ENCODE measurements at regions not wholly inside any gene's neighbourhood (a gene's known extent, or its start where the extent isn't known, plus 50 kb on each side); places are given as distances from the start of the nearest gene placed in this dataset.

DNA sequence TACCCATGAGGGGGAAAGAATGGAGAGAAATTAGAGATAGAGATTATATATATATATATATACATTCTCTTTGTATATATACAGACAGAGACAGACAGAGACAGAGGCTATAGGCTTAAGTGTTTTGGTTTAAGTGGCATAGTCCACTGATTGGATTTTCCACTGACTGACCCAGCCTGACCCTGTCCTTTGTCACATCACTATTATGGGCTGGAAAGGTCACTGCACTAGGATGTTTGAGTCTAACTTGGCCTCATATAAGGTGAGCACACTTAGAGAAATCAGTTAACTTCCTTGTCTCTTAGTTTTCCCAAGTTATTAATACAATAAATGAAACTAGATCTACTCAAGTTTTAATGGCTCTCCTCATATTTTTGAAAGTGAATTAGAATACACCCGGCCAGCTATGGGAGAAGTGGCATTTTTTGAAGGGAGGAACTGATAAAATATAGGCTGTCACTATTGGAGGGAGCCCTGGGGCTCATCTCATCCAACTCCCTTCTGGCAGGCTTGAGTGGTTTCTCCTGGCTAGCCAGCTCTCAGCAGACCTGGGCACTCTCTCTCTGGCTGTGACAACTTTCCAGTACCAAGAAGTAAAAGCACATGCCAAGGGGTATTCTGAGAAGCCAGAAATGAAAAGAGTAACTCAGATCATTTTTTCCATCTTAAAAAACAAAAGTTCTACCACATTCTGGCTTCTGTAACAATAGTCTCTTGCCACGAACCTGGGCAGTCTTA, 455.6 kb upstream of the ANKRD30A start:
- Histone ChIP-seq H3K79me2 (ENCODE audit: control insufficient read depth, insufficient read depth, low read length) (no peaks in the 10 kb centered on the region), H2AFZ (ENCODE audit: insufficient read depth, low read depth, low read length, poor library complexity, severe bottlenecking) (no peak overlapping the region), H3K4me1 (ENCODE audit: control insufficient read depth in 2 of 2, insufficient read depth in 2 of 2, low read length in 2 of 2) (no peaks in the 10 kb centered on the region), H3K27me3 (replicated peaks in 1 of 4; ENCODE audit: control extremely low read depth in 1 of 4, control insufficient read depth in 3 of 4, insufficient read depth in 4 of 4, low read length in 3 of 4) (no peaks in the 10 kb centered on the region), H3K9me3 (ENCODE audit: control extremely low read depth in 1 of 3, control insufficient read depth in 2 of 3, insufficient read depth in 1 of 3, low read length in 2 of 3) (no peaks in the 10 kb centered on the region), H3K36me3 (replicated peaks in 1 of 2; ENCODE audit: control extremely low read depth in 1 of 2, control insufficient read depth in 1 of 2, extremely low read depth in 1 of 2, insufficient read depth in 2 of 2, low read length in 1 of 2) (no peaks in the 10 kb centered on the region), H4K20me1 (ENCODE audit: control insufficient read depth, insufficient read depth, low read length, poor library complexity, severe bottlenecking) (no peaks in the 10 kb centered on the region), H3K27ac (ENCODE audit: low read length in 2 of 2) (no peak overlapping the region), H3K9ac (ENCODE audit: low read length) (no peak overlapping the region), H3K4me3 (ENCODE audit: control extremely low read depth in 1 of 5, extremely low read depth in 1 of 5, insufficient read depth in 1 of 5, low read depth in 2 of 5, low read length in 4 of 5) (no peak overlapping the region), H3K4me2 (replicated peaks; ENCODE audit: low read depth, low read length, poor library complexity, severe bottlenecking) (no peak overlapping the region)
- ChIA-PET POLR2A (no interaction called here), CTCF (no interaction called here)
- intact Hi-C loops (cut with micrococcal nuclease): no loop called here
- ATAC-seq (ENCODE audit: low read depth): no peak
- Mint-ChIP-seq H3K27me3 (no peaks in the 10 kb centered on the region), H3K4me1 (no peaks in the 10 kb centered on the region), H3K9me3 (ENCODE audit: insufficient read depth) (no peaks in the 10 kb centered on the region), H3K4me3 (no peak overlapping the region), H3K27ac (no peak overlapping the region)
- no peak for TF ChIP-seq EZH2 (IDR thresholded peaks at IDR 0.05; ENCODE audit: borderline replicate concordance, insufficient read depth, low read depth, low read length, poor library complexity, severe bottlenecking)
- TF ChIP-seq, protein P1, sequence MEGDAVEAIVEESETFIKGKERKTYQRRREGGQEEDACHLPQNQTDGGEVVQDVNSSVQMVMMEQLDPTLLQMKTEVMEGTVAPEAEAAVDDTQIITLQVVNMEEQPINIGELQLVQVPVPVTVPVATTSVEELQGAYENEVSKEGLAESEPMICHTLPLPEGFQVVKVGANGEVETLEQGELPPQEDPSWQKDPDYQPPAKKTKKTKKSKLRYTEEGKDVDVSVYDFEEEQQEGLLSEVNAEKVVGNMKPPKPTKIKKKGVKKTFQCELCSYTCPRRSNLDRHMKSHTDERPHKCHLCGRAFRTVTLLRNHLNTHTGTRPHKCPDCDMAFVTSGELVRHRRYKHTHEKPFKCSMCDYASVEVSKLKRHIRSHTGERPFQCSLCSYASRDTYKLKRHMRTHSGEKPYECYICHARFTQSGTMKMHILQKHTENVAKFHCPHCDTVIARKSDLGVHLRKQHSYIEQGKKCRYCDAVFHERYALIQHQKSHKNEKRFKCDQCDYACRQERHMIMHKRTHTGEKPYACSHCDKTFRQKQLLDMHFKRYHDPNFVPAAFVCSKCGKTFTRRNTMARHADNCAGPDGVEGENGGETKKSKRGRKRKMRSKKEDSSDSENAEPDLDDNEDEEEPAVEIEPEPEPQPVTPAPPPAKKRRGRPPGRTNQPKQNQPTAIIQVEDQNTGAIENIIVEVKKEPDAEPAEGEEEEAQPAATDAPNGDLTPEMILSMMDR (IDR thresholded peaks at IDR 0.05): no peak
- 57% methylated on average over 1 of the region's 2 CpGs for WGBS (ENCODE audit: insufficient coverage)
- no peak for DNase-seq

DNA sequence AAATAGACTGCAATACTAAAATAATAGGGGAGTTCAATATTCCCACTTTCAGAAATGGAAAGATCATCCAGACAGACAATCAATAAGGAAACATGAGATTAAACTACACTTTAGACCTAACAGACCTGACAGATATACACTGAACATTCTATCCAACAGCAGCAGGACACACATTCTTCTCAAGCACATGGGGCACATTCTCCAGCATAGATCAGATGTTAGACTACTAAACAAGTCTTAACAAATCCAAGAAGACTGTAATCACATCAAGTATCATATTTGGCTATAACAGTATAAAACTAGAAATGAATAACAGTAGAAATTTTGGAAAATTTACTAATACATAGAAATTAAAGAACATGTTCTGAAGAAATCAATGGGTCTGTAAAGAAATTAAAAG, 458.9 kb upstream of the ANKRD30A start:
- H3K27me3 Mint-ChIP-seq: no peaks in the 10 kb centered on the region
- no peaks in the 10 kb centered on the region for H3K9me3 Mint-ChIP-seq (ENCODE audit: insufficient read depth)
- Histone ChIP-seq H3K36me3 (replicated peaks in 1 of 2; ENCODE audit: control extremely low read depth in 1 of 2, control insufficient read depth in 1 of 2, extremely low read depth in 1 of 2, insufficient read depth in 2 of 2, low read length in 1 of 2) (no peaks in the 10 kb centered on the region), H3K9ac (ENCODE audit: low read length) (no peak overlapping the region), H3K27ac (ENCODE audit: low read length in 2 of 2) (no peak overlapping the region), H3K9me3 (ENCODE audit: control extremely low read depth in 1 of 3, control insufficient read depth in 2 of 3, insufficient read depth in 1 of 3, low read length in 2 of 3) (no peaks in the 10 kb centered on the region), H3K4me1 (ENCODE audit: control insufficient read depth in 2 of 2, insufficient read depth in 2 of 2, low read length in 2 of 2) (no peaks in the 10 kb centered on the region), H4K20me1 (ENCODE audit: control insufficient read depth, insufficient read depth, low read length, poor library complexity, severe bottlenecking) (no peaks in the 10 kb centered on the region), H3K27me3 (replicated peaks in 1 of 4; ENCODE audit: control extremely low read depth in 1 of 4, control insufficient read depth in 3 of 4, insufficient read depth in 4 of 4, low read length in 3 of 4) (no peaks in the 10 kb centered on the region), H3K4me2 (replicated peaks; ENCODE audit: low read depth, low read length, poor library complexity, severe bottlenecking) (no peak overlapping the region), H3K79me2 (ENCODE audit: control insufficient read depth, insufficient read depth, low read length) (no peaks in the 10 kb centered on the region), H3K4me3 (ENCODE audit: control extremely low read depth in 1 of 5, extremely low read depth in 1 of 5, insufficient read depth in 1 of 5, low read depth in 2 of 5, low read length in 4 of 5) (no peak overlapping the region), H2AFZ (ENCODE audit: insufficient read depth, low read depth, low read length, poor library complexity, severe bottlenecking) (no peak overlapping the region)
- POLR2A ChIA-PET: no interaction called here
- TF ChIP-seq, protein P1 (IDR thresholded peaks at IDR 0.05): no peak
- TF ChIP-seq EZH2 (IDR thresholded peaks at IDR 0.05; ENCODE audit: borderline replicate concordance, insufficient read depth, low read depth, low read length, poor library complexity, severe bottlenecking): no peak
- no peaks in the 10 kb centered on the region for H3K4me1 Mint-ChIP-seq
- CTCF ChIA-PET: no interaction called here
- no peak overlapping the region for H3K27ac Mint-ChIP-seq
- no peak overlapping the region for H3K4me3 Mint-ChIP-seq
- ATAC-seq (ENCODE audit: low read depth) (no peak), DNase-seq (no peak)
- intact Hi-C loops (cut with micrococcal nuclease): no loop called here

Data from B cell (primary cell).